ENCODE measurements at regions not wholly inside any gene's neighbourhood (a gene's known extent, or its start where the extent isn't known, plus 50 kb on each side); places are given as distances from the start of the nearest gene placed in this dataset.

GRCh38 chrX:39356119-39356807, 555.0 kb downstream of the MID1IP1 start:
- no peak overlapping the region for H3K4me3 Mint-ChIP-seq
- H3K27me3 Mint-ChIP-seq, result peaks cover 53% of the 10 kb centered on the region
- H3K27ac Mint-ChIP-seq, result no peak overlapping the region
- H3K36me3 Mint-ChIP-seq (ENCODE audit: low read depth), result no peaks in the 10 kb centered on the region
- H3K9me3 Mint-ChIP-seq, result no peaks in the 10 kb centered on the region
- DNase-seq, result no peak
- peaks cover 16% of the 10 kb centered on the region for H3K4me1 Mint-ChIP-seq (ENCODE audit: low read depth)

GRCh38 chrX:39360101-39360500, 558.8 kb downstream of the MID1IP1 start:
- DNase-seq, result no peak
- Mint-ChIP-seq H3K4me3 (no peak overlapping the region), H3K27ac (no peak overlapping the region), H3K27me3 (peaks cover 43% of the 10 kb centered on the region), H3K36me3 (ENCODE audit: low read depth) (no peaks in the 10 kb centered on the region), H3K4me1 (ENCODE audit: low read depth) (peaks cover 16% of the 10 kb centered on the region), H3K9me3 (no peaks in the 10 kb centered on the region)

- Mint-ChIP-seq H3K27me3 (peaks cover 38% of the 10 kb centered on the region), H3K9me3 (no peaks in the 10 kb centered on the region), H3K36me3 (ENCODE audit: low read depth) (no peaks in the 10 kb centered on the region), H3K27ac (no peak overlapping the region), H3K4me3 (no peak overlapping the region), H3K4me1 (ENCODE audit: low read depth) (peaks cover 10% of the 10 kb centered on the region)
- no peak for DNase-seq
Observed at GRCh38 chrX:39361736-39362135, 560.5 kb downstream of the MID1IP1 start.

GRCh38 chrX:39367416-39367815, 566.2 kb downstream of the MID1IP1 start:
- Mint-ChIP-seq H3K27ac (no peak overlapping the region), H3K4me3 (no peak overlapping the region), H3K9me3 (no peaks in the 10 kb centered on the region), H3K36me3 (ENCODE audit: low read depth) (no peaks in the 10 kb centered on the region), H3K4me1 (ENCODE audit: low read depth) (peaks cover 1% of the 10 kb centered on the region), H3K27me3 (peaks cover 39% of the 10 kb centered on the region)
- DNase-seq, result no peak

- Mint-ChIP-seq H3K4me1 (ENCODE audit: low read depth) (no peaks in the 10 kb centered on the region), H3K27me3 (peaks cover 40% of the 10 kb centered on the region), H3K27ac (no peak overlapping the region), H3K36me3 (ENCODE audit: low read depth) (no peaks in the 10 kb centered on the region), H3K4me3 (no peak overlapping the region), H3K9me3 (no peaks in the 10 kb centered on the region)
- DNase-seq, result no peak
Observed at GRCh38 chrX:39372115-39372514, 570.9 kb downstream of the MID1IP1 start.

- DNase-seq, result no peak
- Mint-ChIP-seq H3K27me3 (peaks cover 35% of the 10 kb centered on the region), H3K9me3 (peaks cover 3% of the 10 kb centered on the region), H3K36me3 (ENCODE audit: low read depth) (no peaks in the 10 kb centered on the region), H3K4me1 (ENCODE audit: low read depth) (peaks cover 3% of the 10 kb centered on the region), H3K27ac (no peak overlapping the region), H3K4me3 (no peak overlapping the region)
Observed at GRCh38 chrX:39377157-39377556, 575.9 kb downstream of the MID1IP1 start.

GRCh38 chrX:39377773-39378172, 576.5 kb downstream of the MID1IP1 start:
- Mint-ChIP-seq H3K27me3 (peaks cover 33% of the 10 kb centered on the region), H3K9me3 (peaks cover 3% of the 10 kb centered on the region), H3K36me3 (ENCODE audit: low read depth) (no peaks in the 10 kb centered on the region), H3K4me3 (no peak overlapping the region), H3K4me1 (ENCODE audit: low read depth) (peaks cover 3% of the 10 kb centered on the region), H3K27ac (no peak overlapping the region)
- DNase-seq, result no peak

GRCh38 chrX:39381422-39381821, 580.2 kb downstream of the MID1IP1 start:
- Mint-ChIP-seq H3K36me3 (ENCODE audit: low read depth) (no peaks in the 10 kb centered on the region), H3K27ac (no peak overlapping the region), H3K27me3 (peaks cover 42% of the 10 kb centered on the region), H3K4me1 (ENCODE audit: low read depth) (peaks cover 3% of the 10 kb centered on the region), H3K4me3 (no peak overlapping the region), H3K9me3 (peaks cover 3% of the 10 kb centered on the region)
- no peak for DNase-seq

GRCh38 chrX:39384996-39385395, 583.7 kb downstream of the MID1IP1 start:
- Mint-ChIP-seq H3K9me3 (no peaks in the 10 kb centered on the region), H3K27ac (no peak overlapping the region), H3K27me3 (peaks cover 57% of the 10 kb centered on the region), H3K4me3 (no peak overlapping the region), H3K36me3 (ENCODE audit: low read depth) (no peaks in the 10 kb centered on the region), H3K4me1 (ENCODE audit: low read depth) (no peaks in the 10 kb centered on the region)
- DNase-seq, result no peak

GRCh38 chrX:39388730-39389129, 587.5 kb downstream of the MID1IP1 start:
- peaks cover 3% of the 10 kb centered on the region for H3K4me1 Mint-ChIP-seq (ENCODE audit: low read depth)
- no peak for DNase-seq
- H3K27me3 Mint-ChIP-seq, result peaks cover 48% of the 10 kb centered on the region
- H3K27ac Mint-ChIP-seq, result no peak overlapping the region
- H3K36me3 Mint-ChIP-seq (ENCODE audit: low read depth), result no peaks in the 10 kb centered on the region
- H3K4me3 Mint-ChIP-seq, result no peak overlapping the region
- no peaks in the 10 kb centered on the region for H3K9me3 Mint-ChIP-seq

GRCh38 chrX:39396358-39396995, 595.2 kb downstream of the MID1IP1 start:
- Mint-ChIP-seq H3K4me1 (ENCODE audit: low read depth) (peaks cover 8% of the 10 kb centered on the region), H3K36me3 (ENCODE audit: low read depth) (no peaks in the 10 kb centered on the region), H3K27ac (no peak overlapping the region), H3K4me3 (no peak overlapping the region), H3K9me3 (peaks cover 2% of the 10 kb centered on the region), H3K27me3 (peaks cover 32% of the 10 kb centered on the region)
- no peak for DNase-seq

GRCh38 chrX:39397561-39398199, 596.4 kb downstream of the MID1IP1 start:
- Mint-ChIP-seq H3K36me3 (ENCODE audit: low read depth) (no peaks in the 10 kb centered on the region), H3K27ac (no peak overlapping the region), H3K27me3 (peaks cover 39% of the 10 kb centered on the region), H3K9me3 (peaks cover 2% of the 10 kb centered on the region), H3K4me3 (no peak overlapping the region), H3K4me1 (ENCODE audit: low read depth) (peaks cover 15% of the 10 kb centered on the region)
- no peak for DNase-seq

- H3K36me3 Mint-ChIP-seq (ENCODE audit: low read depth), result no peaks in the 10 kb centered on the region
- H3K4me3 Mint-ChIP-seq, result no peak overlapping the region
- peaks cover 15% of the 10 kb centered on the region for H3K4me1 Mint-ChIP-seq (ENCODE audit: low read depth)
- peaks cover 2% of the 10 kb centered on the region for H3K9me3 Mint-ChIP-seq
- DNase-seq, result no peak
- peaks cover 45% of the 10 kb centered on the region for H3K27me3 Mint-ChIP-seq
- no peak overlapping the region for H3K27ac Mint-ChIP-seq
Observed at GRCh38 chrX:39398215-39398962, 597.1 kb downstream of the MID1IP1 start.

- no peak for DNase-seq
- Mint-ChIP-seq H3K4me3 (no peak overlapping the region), H3K27ac (no peak overlapping the region), H3K27me3 (peaks cover 45% of the 10 kb centered on the region), H3K36me3 (ENCODE audit: low read depth) (no peaks in the 10 kb centered on the region), H3K4me1 (ENCODE audit: low read depth) (peaks cover 11% of the 10 kb centered on the region), H3K9me3 (peaks cover 2% of the 10 kb centered on the region)
Observed at GRCh38 chrX:39398963-39399261, 597.7 kb downstream of the MID1IP1 start.

- peaks cover 11% of the 10 kb centered on the region for H3K4me1 Mint-ChIP-seq (ENCODE audit: low read depth)
- DNase-seq, result no peak
- no peaks in the 10 kb centered on the region for H3K36me3 Mint-ChIP-seq (ENCODE audit: low read depth)
- H3K4me3 Mint-ChIP-seq, result no peak overlapping the region
- H3K9me3 Mint-ChIP-seq, result peaks cover 2% of the 10 kb centered on the region
- peaks cover 42% of the 10 kb centered on the region for H3K27me3 Mint-ChIP-seq
- H3K27ac Mint-ChIP-seq, result no peak overlapping the region
Observed at GRCh38 chrX:39399387-39399786, 598.1 kb downstream of the MID1IP1 start.
